Karpas-422 (cell line): ENCODE measurements at regions not wholly inside any gene's neighbourhood (a gene's known extent, or its start where the extent isn't known, plus 50 kb on each side); places are given as distances from the start of the nearest gene placed in this dataset. TPM values are rescaled to one million over a fixed set of nuclear protein-coding genes. Genes with fewer than 3 reads are reported as not detected.

Experiments used
- DNase-seq: peaks from one replicate; pipeline ENCODE4 v3.0.0-alpha.2; 2015
- H2AFZ ChIP-seq: fragments of 200-600 bp; sonication (generic); 2 replicates; pipeline ENCODE4 v1.6.1; 2014; ENCODE audit warnings: antibody characterized with exemption, low read length, mixed read lengths
- H3K27ac ChIP-seq: fragments of 200-600 bp; sonication (generic); 2 replicates; pipeline ENCODE4 v1.5.1; 2014; ENCODE audit warnings: mild to moderate bottlenecking, low read length, moderate library complexity
- H3K27me3 ChIP-seq: fragments of 200-600 bp; sonication (generic); 2 replicates; pipeline ENCODE4 v1.6.1; 2014; ENCODE audit warnings: low read length, mixed read lengths
- H3K36me3 ChIP-seq: fragments of 200-600 bp; sonication (generic); 2 replicates; pipeline ENCODE4 v1.6.1; 2014; ENCODE audit warnings: low read length, mixed read lengths; ENCODE audit not compliant: insufficient read depth
- H3K4me1 ChIP-seq: fragments of 200-600 bp; sonication (generic); 2 replicates; pipeline ENCODE4 v1.6.1; 2014; ENCODE audit warnings: mild to moderate bottlenecking, low read length, mixed read lengths
- H3K4me2 ChIP-seq: fragments of 200-600 bp; sonication (generic); 2 replicates; pipeline ENCODE4 v1.6.1; 2014; ENCODE audit warnings: low read length, low read depth, mild to moderate bottlenecking; ENCODE audit not compliant: poor library complexity, severe bottlenecking
- H3K4me3 ChIP-seq: fragments of 200-600 bp; sonication (generic); 2 replicates; pipeline ENCODE4 v1.5.1; 2014; ENCODE audit warnings: mild to moderate bottlenecking, antibody characterized with exemption, low read length, mixed read lengths
- H3K79me2 ChIP-seq: fragments of 200-600 bp; sonication (generic); 2 replicates; pipeline ENCODE4 v1.6.1; 2014; ENCODE audit warnings: mild to moderate bottlenecking, low read length, mixed read lengths
- H3K9ac ChIP-seq: fragments of 200-600 bp; sonication (generic); 2 replicates; pipeline ENCODE4 v1.6.0; 2014; ENCODE audit warnings: low read length
- H3K9me2 ChIP-seq: fragments of 200-600 bp; sonication (generic), shearing (Covaris generic); replicated peaks from 2 replicates; pipeline ENCODE4 v1.6.0; 2014; ENCODE audit warnings: mild to moderate bottlenecking, low read length, moderate library complexity; ENCODE audit not compliant: insufficient read depth
- H3K9me3 ChIP-seq: fragments of 300-700, 200-600 bp; sonication (generic); 2 replicates; pipeline ENCODE4 v1.6.1; 2014; ENCODE audit warnings: low read length, mixed read lengths
- H4K20me1 ChIP-seq: fragments of 200-600 bp; sonication (generic); 2 replicates; pipeline ENCODE4 v1.6.1; 2014; ENCODE audit warnings: mild to moderate bottlenecking, antibody characterized with exemption, low read length, low read depth; ENCODE audit not compliant: insufficient read depth
- small RNA-seq: library from RNA; depleted of rRNA; stranded (forward); fragments of <200 nt; gene quantifications from one replicate; pipeline ENCODE3, GENCODE V24; 2014

GRCh38 chr2:75765798-75766197 is 55.1 kb upstream of the GCFC2 start:
- H3K27me3 ChIP-seq, result no peaks in the 10 kb centered on the region
- H3K36me3 ChIP-seq, result no peaks in the 10 kb centered on the region
- H2AFZ ChIP-seq, result no peak overlapping the region
- no peaks in the 10 kb centered on the region for H3K9me2 ChIP-seq
- H4K20me1 ChIP-seq, result no peaks in the 10 kb centered on the region
- H3K79me2 ChIP-seq, result no peaks in the 10 kb centered on the region
- no peaks in the 10 kb centered on the region for H3K4me1 ChIP-seq
- DNase-seq, result no peak
- no peak overlapping the region for H3K4me2 ChIP-seq
- no peak overlapping the region for H3K27ac ChIP-seq
- H3K4me3 ChIP-seq, result no peak overlapping the region
- no peaks in the 10 kb centered on the region for H3K9me3 ChIP-seq
- H3K9ac ChIP-seq, result no peak overlapping the region

GRCh38 chr2:75764611-75765010 is 53.9 kb upstream of the GCFC2 start:
- H4K20me1 ChIP-seq, result no peaks in the 10 kb centered on the region
- no peak for DNase-seq
- no peaks in the 10 kb centered on the region for H3K36me3 ChIP-seq
- H3K9ac ChIP-seq, result no peak overlapping the region
- H3K9me2 ChIP-seq, result no peaks in the 10 kb centered on the region
- H3K27me3 ChIP-seq, result no peaks in the 10 kb centered on the region
- H3K9me3 ChIP-seq, result no peaks in the 10 kb centered on the region
- no peaks in the 10 kb centered on the region for H3K79me2 ChIP-seq
- H3K4me2 ChIP-seq, result no peak overlapping the region
- no peak overlapping the region for H3K4me3 ChIP-seq
- no peak overlapping the region for H3K27ac ChIP-seq
- no peak overlapping the region for H2AFZ ChIP-seq
- no peaks in the 10 kb centered on the region for H3K4me1 ChIP-seq

Small RNAs in the stretch of these regions (small RNA-seq; reads per million reads assigned to genes)
- gene RN7SKP164, result not detected
